GM18505 (cell line): ENCODE measurements at regions not wholly inside any gene's neighbourhood (a gene's known extent, or its start where the extent isn't known, plus 50 kb on each side); places are given as distances from the start of the nearest gene placed in this dataset.
"Not testable (repeated sequence)": the region's sequence is repeated elsewhere in the genome, so short reads cannot be mapped to it uniquely, and the experiment has no call there.

ENCODE experiments used
- ATAC-seq: cut with Tn5 transposase; IDR thresholded peaks from one replicate; pipeline ENCODE4 v1.9.1; 2021; ENCODE audit not compliant: unreplicated experiment
- POLR2A ChIP-seq: IDR thresholded peaks from 4 replicates; pipeline ENCODE4 v1.6.1; 2011; ENCODE audit warnings: borderline replicate concordance; ENCODE audit not compliant: insufficient read depth, insufficient read length; ENCODE audit errors: extremely low read depth

DNA sequence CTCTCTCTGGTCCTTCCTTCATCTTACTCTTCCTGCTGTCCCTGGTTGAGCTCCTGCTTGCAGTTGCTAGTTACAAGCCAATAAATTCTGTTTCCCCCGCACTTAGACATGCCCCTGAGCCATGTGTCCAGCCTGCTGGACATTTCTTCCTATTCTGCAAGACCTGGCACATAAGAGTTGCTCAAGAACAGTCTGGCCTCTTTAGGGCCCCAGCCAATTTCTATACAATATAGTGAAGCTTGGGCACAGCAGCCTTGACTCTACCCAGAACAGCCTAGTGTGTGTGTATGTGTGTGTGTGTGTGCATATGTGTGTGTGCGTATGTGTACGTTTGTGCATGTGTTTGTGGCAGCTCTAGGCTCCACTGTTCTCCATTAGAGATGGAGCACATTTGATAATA is 276.0 kb downstream of the CYRIA start:
- ATAC-seq, result no peak
- TF ChIP-seq POLR2A, result no peak

DNA sequence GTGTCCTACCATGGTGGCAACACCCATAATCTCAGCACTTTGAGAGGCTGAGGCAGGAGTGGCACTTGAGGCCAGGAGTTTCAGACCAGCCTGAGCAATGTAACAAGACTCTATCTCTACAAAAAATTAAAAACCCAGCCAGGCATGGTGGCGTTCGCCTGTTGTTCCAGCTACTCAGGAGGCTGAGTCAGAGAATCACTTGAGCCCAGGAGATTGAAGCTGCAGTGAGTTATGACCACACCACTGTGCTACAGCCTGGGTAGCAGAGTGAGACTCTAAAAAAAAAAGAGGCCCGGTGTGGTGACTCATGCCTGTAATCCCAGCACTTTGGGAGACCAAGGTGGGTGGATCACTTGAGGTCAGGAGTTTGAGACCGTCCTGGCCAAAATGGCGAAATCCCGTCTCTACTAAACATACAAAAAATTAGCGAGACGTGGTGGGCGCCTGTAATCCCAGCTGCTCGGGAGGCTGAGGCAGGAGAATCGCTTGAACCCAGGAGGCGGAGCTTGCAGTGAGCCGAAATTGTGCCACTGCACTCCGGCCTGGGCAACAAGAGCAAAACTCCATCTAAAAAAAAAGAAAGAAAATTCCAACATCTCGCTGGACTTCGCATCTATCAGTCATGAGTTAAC is 277.3 kb downstream of the CYRIA start:
- ATAC-seq, result not testable (repeated sequence)

DNA sequence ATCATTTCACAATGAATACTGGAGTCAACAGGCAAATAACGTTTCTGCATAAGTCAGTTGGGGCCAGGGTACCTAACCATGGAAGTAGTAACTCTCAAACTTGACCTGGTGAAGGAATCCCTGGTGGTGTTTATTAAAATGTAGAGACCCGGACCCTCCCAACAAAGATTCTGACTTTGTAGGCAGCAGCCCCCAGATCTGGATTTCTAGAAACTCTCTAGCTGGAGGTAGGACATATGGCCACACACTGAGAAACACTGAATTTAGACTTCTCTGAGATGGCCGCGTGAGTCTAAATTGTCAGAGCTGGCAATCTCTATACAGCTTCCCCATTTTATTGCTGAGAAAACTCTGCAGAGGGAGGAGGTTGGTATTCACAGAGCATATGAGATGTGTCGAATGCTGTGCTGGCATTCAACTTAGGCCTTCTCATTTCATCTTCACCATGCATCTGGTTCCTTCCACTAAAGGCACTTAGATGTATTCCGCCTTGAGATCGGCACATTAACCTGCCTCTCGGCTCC is 278.1 kb downstream of the CYRIA start:
- no peak for ATAC-seq
- TF ChIP-seq POLR2A, result no peak

DNA sequence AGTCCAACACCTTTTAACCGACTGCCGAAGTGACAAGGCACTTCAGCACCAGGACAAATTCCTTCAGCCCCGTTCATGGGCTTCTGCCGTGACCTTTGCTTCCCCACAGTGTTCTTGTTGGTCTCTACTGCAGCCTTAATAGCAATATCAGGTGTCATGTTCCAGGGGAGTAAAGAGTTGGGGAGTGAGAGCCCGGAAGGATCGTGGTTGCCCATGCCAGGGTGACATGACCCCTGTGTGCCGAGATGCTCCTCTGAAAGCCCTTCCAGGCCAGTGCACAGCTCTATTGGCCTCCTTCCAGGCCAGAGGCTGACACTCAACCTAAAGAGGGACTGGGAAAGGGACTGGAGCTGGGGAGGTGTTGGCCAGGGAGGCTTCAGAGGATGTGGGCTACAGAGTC is 279.2 kb downstream of the CYRIA start:
- ATAC-seq, result no peak
- no peak for TF ChIP-seq POLR2A

DNA sequence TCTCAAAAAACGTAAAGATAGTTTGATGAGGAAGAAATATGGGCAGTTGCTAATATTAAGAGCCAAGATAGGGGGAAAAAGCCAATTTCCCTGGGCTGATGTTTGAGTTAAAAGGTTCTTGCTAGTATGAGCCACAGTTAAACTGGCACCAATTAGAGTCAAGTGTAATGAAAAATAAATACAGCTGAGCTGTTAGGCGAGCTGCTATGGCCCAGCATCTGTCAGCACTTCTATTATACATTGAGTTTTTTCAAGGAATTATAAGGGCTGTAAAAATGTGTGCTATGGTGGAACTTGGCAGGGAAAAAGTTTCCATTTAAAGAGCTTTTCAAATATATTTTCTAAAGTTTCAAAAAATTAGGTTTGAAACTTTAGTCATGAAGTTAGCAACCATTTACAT is 279.6 kb downstream of the CYRIA start:
- ATAC-seq, result no peak
- no peak for TF ChIP-seq POLR2A

DNA sequence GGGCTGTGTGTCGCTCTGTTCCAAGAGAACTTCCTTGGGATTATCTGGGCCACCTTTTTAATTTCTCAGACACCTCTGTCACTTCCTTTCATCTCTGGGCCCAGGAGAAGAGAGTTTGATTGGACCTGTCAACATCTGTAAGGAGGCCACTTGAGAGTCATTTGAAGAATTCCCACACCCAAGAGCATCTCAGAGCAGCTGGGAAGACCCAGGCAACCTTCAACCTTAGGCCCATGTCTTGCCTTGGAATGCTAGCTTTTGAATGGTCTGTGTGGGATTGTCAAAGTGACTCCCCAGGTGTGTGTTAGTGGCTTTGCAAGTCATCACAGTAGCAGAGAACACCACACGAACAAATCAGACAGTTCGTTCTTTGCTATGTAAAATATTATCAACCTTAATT is 280.3 kb downstream of the CYRIA start:
- no peak for TF ChIP-seq POLR2A
- no peak for ATAC-seq

DNA sequence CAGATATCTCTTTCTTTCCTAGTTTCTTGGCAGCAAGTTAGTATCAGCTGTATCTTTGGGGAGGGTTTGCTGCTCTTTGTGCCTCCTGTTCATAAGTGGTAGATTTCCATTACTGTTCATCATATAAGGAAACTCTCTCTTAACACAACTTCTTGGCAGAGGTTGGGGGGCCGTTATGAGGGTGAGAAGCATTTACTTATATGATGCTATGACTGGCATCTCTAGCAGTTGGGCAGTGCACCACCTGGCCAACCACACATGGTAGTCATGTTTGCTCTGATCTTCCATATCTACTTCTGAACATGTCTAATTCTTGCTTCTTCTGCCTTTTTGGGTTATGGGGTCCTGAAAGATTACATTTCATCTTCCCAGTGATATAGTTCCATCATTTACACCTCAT is 282.2 kb downstream of the CYRIA start:
- ATAC-seq, result no peak
- TF ChIP-seq POLR2A, result no peak

DNA sequence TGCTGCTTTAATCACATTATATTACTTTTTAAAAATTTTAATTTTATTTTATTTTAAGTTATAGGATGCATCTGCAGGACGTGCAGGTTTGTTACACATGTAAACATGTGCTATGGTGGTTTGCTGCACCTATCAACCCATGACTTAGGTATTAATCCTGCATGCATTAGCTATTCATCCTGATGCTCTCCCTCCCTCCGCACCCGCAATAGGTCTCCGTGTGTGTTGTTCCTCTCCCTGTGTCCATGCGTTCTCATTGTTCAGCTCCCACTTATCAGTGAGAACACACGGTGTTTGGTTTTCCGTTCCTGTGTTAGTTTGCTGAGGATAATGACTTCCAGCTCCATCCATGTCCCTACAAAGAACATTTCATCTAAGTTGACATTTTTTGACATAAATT is 283.2 kb downstream of the CYRIA start:
- ATAC-seq, result no peak
- TF ChIP-seq POLR2A, result no peak

DNA sequence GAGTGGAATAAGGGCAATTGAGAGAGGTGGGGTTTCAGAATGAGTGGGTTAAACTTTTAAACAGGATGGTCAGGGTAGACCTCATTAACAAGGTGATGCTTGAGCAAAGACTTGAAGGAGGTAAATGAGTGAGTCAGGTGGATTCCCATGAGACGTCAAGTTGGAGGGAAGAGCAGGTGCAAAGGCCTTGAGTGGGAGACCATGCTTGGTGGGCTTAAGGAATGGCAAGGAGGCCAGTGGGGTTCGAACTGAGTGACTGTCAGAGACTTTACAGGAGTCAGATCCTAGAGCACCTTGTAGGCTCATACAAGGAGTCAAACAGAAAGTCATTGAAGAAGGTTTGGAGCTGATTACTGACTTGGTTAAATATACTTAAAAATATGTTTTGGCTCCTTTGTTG is 284.1 kb downstream of the CYRIA start:
- TF ChIP-seq POLR2A, result no peak
- no peak for ATAC-seq

DNA sequence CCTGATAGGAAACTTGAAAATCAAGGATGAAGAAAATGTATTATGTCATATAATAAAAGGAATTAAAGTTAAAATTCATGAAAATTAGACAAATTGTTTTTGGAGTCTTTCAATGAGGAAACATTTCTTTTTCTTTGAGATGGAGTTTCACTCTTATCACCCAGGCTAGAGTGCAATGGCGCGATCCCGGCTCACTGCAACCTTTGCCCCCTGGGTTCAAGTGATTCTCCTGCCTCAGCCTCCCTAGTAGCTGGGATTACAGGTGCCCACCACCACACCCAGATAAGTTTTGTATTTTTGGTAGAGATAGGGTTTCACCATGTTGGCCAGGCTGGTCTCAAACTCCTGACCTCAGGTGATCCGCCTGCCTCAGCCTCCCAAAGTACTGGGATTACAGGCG is 285.7 kb downstream of the CYRIA start:
- not testable (repeated sequence) for ATAC-seq

DNA sequence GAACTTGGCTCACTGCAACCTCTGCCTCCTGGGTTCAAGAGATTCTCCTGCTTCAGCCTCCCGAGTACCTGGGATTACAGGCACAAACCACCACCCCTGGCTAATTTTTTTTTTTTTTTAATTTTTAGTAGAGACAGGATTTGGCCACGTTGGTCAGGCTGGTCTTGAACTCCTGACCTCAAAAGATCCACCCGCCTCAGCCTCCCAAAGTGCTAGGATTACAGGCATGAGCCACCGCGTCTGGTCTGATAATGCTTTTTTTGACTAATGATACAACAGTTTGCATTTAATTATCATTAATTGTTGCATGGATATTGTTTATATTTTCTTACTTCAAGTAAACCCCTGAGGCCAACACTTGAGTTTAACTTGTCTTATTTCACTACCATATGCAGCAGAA is 286.6 kb downstream of the CYRIA start:
- not testable (repeated sequence) for ATAC-seq

DNA sequence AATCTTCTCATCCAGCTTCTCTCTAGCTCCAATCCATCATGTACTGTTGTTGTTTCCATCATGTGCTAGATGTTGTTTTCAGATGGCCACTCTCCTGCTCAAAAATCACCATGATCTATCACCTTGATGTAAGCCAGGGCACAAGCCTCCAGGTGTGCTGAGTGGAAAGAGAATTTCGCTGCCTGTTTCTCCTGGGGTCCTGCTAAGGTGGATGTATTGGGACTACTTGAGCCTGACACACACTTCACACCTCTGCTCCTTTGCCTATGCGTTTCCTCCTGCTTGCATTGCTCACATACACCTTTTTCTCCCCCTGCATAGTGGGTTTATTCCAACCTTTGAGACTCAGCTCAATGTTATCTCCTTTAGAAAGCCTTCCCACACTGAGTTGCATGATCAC is 287.6 kb downstream of the CYRIA start:
- no peak for ATAC-seq
- no peak for TF ChIP-seq POLR2A

DNA sequence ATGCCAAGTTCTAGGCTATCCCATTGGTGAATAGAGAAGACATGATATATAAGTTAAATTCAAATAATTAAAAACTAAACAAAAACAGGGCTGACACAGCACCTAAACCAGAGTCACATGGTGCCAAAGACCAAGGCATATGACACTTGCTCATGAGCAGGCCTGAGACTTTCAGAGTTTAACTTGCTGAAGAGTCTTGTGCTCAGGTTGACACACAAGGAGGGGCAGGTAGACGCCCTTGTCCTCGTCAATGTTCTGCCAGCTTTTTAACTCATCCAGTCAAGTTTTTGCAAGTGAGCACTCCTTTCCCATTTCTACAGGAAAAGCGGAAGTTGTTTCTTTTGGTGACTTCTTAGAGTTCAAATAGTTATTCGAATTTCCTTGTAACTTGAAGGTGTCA is 289.7 kb downstream of the CYRIA start:
- no peak for ATAC-seq
- no peak for TF ChIP-seq POLR2A

DNA sequence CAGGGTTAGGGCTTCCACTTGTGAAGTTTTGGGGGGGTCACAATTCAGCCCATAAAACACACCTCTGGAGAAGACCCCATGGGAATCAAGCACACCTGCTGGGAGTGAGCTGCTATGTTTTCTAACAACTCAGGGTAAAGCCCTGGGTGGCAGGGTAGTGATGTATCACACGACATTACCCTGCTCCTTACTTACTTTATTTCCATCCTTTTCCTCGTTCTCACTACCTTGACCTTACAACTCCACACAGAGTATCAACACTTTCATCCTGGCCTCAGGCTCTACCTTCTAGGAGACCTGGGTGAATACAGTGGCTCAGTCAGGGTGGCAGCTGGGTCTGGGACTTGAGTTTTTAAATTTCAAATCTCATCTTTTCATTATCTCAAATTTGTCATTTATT is 290.3 kb downstream of the CYRIA start:
- ATAC-seq, result no peak
- TF ChIP-seq POLR2A, result no peak

DNA sequence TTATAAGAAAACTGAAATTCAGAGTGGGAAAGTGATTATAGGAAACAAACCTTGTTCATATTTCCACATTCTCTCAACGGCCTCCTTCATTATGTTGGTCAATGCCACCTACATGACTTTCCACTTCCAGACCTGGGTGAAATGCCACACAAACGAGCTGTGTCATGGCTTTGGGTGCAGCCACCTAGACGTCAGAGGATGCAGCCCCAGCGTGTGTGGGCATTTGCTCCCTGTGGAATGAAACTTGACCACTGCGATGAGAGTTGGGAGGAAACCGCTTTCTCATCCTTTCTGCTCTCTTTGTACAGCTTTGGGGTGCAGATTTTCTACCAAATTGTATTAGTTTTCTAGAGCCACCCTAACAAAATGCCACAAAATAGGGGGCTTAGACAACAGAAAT is 291.0 kb downstream of the CYRIA start:
- ATAC-seq, result no peak
- no peak for TF ChIP-seq POLR2A
